K562 (cell line): ENCODE measurements at regions not wholly inside any gene's neighbourhood (a gene's known extent, or its start where the extent isn't known, plus 50 kb on each side); places are given as distances from the start of the nearest gene placed in this dataset.

Experiments used
- ARID2 ChIP-seq: fragments of 450-650 bp; IDR thresholded peaks from 2 replicates; pipeline ENCODE4 v1.6.1; 2017; ENCODE audit warnings: antibody characterized with exemption, mild to moderate bottlenecking
- CBX2 ChIP-seq: fragments of 200-600 bp; sonication (generic); IDR thresholded peaks from one replicate; pipeline ENCODE4 v1.6.1; 2012; ENCODE audit warnings: mild to moderate bottlenecking, low read length, inconsistent platforms; ENCODE audit not compliant: insufficient read depth, poor library complexity, severe bottlenecking
- CHD4 ChIP-seq: fragments of 200-600 bp; sonication (generic); IDR thresholded peaks from 3 replicates; pipeline ENCODE4 v1.6.1; 2012; ENCODE audit warnings: low read depth, mild to moderate bottlenecking, mixed read lengths, low read length, inconsistent platforms; ENCODE audit not compliant: insufficient read depth, insufficient replicate concordance, poor library complexity, severe bottlenecking
- KAT2B ChIP-seq: IDR thresholded peaks from one replicate; pipeline ENCODE4 v1.6.1; 2012; ENCODE audit warnings: low read depth, mild to moderate bottlenecking, control low read depth, inconsistent platforms, low read length, moderate library complexity
- LARP7 ChIP-seq: fragments of 450-650 bp; IDR thresholded peaks from 2 replicates; pipeline ENCODE4 v1.6.1; 2016
- MAZ ChIP-seq, 2 experiments: fragments of 450-650 bp in 1 of 2; sonication (generic) in 1 of 2; formaldehyde crosslinking; IDR thresholded peaks in 1 of 2; conservative IDR thresholded peaks in 1 of 2; 2 replicates each; pipeline versions ENCODE4 v1.4.0 to v1.5.0; 2020; ENCODE audit warnings: mild to moderate bottlenecking in 1 of 2, missing genetic modification reagents in 1 of 2
- NR4A1 ChIP-seq, 2 experiments: fragments of 250-450 bp in 1 of 2; fragments of 450-650 bp in 1 of 2; sonication (Bioruptor Pico) in 1 of 2; IDR thresholded peaks; 2 replicates each; pipeline versions ENCODE4 v1.4.0 to v1.6.1; 2016 to 2020; ENCODE audit warnings: mild to moderate bottlenecking in 2 of 2, missing compliant biosample characterization in 1 of 2, missing genetic modification characterization in 1 of 2, moderate library complexity in 1 of 2
- PKNOX1 ChIP-seq: fragments of 450-650 bp; IDR thresholded peaks from 2 replicates; pipeline ENCODE4 v1.6.1; 2016
- PRPF4 ChIP-seq: fragments of 200-400 bp; formaldehyde crosslinking; IDR thresholded peaks from one replicate; pipeline ENCODE4 v1.6.1; 2017; ENCODE audit warnings: low read length, low read depth, mild to moderate bottlenecking; ENCODE audit not compliant: insufficient read depth, poor library complexity, severe bottlenecking
- SIRT6 ChIP-seq: IDR thresholded peaks from one replicate; pipeline ENCODE4 v1.6.1; 2012; ENCODE audit warnings: low read depth, mild to moderate bottlenecking, control low read depth, inconsistent platforms, low read length, moderate library complexity
- SRF ChIP-seq, 2 experiments: fragments of 250-450, 450-650 bp in 1 of 2; sonication (Bioruptor Pico) in 1 of 2; sonication (generic) in 1 of 2; formaldehyde crosslinking; IDR thresholded peaks; 2 replicates each; pipeline versions ENCODE4 v1.5.0 to v1.5.1; 2020 to 2022; ENCODE audit warnings: mild to moderate bottlenecking in 1 of 2, missing genetic modification reagents in 1 of 2
- TOE1 ChIP-seq, 2 experiments: fragments of 450-650 bp in 1 of 2; sonication (generic) in 1 of 2; formaldehyde crosslinking in 1 of 2; IDR thresholded peaks; 2 replicates each; pipeline versions ENCODE4 v1.7.1 to v1.8.0; 2016 to 2022; ENCODE audit warnings: borderline replicate concordance in 2 of 2, mild to moderate bottlenecking in 2 of 2, antibody characterized with exemption in 1 of 2, inconsistent platforms in 1 of 2, low read depth in 1 of 2, missing genetic modification reagents in 1 of 2, moderate library complexity in 1 of 2
- XRCC3 ChIP-seq: fragments of 450-650 bp; IDR thresholded peaks from 2 replicates; pipeline ENCODE4 v1.6.1; 2017; ENCODE audit warnings: mild to moderate bottlenecking, moderate library complexity
- ZBTB40 ChIP-seq, 2 experiments: fragments of 450-650 bp in 1 of 2; sonication (generic) in 1 of 2; formaldehyde crosslinking in 1 of 2; IDR thresholded peaks; 2 replicates each; pipeline versions ENCODE4 v1.7.1 to v1.9.0; 2016 to 2022; ENCODE audit warnings: inconsistent platforms in 1 of 2, mild to moderate bottlenecking in 1 of 2, missing genetic modification reagents in 1 of 2

DNA sequence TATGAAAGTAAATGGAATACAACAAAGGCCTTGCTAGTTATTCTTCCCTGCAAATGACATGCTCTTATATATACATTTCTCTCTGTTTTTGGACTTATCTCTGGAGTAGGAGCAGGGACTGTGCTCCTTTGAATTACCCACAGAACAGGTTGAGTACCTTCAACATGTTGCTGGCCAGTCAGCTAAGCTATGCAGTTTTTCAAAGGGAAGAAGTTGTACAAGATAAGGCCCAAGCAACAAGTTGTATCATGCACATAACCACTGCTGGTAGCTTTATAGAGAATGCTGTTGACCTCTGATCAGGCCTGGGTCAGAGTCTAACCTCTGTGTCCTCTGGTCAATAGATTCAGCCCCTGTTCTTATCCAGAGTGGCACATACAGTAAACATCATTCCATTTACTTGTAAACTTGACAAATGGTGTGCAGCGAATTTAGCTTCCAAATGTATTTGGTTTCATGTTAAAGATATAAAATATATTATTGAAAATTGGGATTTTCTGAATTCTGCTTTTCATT lies 99.6 kb downstream of the C11orf87 start (continued):
- TF ChIP-seq ZBTB40 (IDR thresholded peaks at IDR 0.05) (no peak), ZBTB40 (CRISPR knock-in tag; IDR thresholded peaks at IDR 0.05) (no peak), ARID2 (no peak), LARP7 (no peak), KAT2B (no peak), NR4A1 (CRISPR knock-in tag; IDR thresholded peaks at IDR 0.05) (no peak), NR4A1 (tag; IDR thresholded peaks at IDR 0.05) (no peak), PRPF4 (no peak), PKNOX1 (no peak), SIRT6 (no peak), CHD4 (no peak), SRF (CRISPR knock-in tag; IDR thresholded peaks at IDR 0.05) (no peak), XRCC3 (no peak), TOE1 (IDR thresholded peaks at IDR 0.05; ENCODE audit: borderline replicate concordance) (no peak), TOE1 (CRISPR knock-in tag; IDR thresholded peaks at IDR 0.05; ENCODE audit: borderline replicate concordance, low read depth) (no peak), CBX2 (no peak), MAZ (CRISPR knock-in tag; conservative IDR thresholded peaks at IDR 0.05 in 1 of 2, IDR thresholded peaks at IDR 0.05 in 1 of 2) (no peak)
- TF ChIP-seq, all 486 proteins: peak for 0
